ENCODE measurements at regions not wholly inside any gene's neighbourhood (a gene's known extent, or its start where the extent isn't known, plus 50 kb on each side); places are given as distances from the start of the nearest gene placed in this dataset.

DNA sequence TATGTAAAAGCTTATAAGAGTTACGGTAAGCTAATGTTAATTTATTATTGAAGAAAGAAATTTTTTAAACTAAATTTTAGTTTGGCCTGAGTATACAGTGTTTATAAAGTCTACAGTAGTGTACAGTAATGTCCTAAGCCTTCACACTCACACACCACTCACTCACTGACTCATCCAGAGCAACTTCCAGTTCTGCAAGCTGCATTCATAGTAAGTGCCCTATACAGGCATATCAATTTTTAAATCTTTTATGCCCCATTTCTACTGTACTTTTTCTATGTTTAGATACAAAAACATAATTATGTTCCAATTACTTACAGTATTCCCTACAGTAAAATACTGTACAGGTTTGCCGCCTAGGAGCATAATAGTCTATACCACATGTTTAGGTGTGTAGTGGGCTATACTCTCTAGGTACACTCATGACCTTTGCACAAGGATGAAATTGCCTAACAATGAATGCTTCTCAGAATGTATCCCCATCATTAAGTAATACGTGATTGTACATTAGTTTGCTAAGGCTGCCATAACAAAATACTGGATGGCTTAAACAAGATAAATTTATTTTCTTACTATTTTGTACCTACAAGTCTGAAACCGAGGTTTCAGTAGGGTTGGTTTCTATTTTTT lies 333.8 kb upstream of the PCDH7 start:
- no peak for DNase-seq (ENCODE audit: low read depth, low spot score)
- Histone ChIP-seq H3K27me3 (ENCODE audit: insufficient read depth, insufficient read length) (no peaks in the 10 kb centered on the region), H3K9me3 (ENCODE audit: insufficient read depth, low read length) (no peaks in the 10 kb centered on the region; the same call in 1 of the 2 replicates), H3K4me1 (ENCODE audit: insufficient read depth, insufficient read length) (no peaks in the 10 kb centered on the region), H3K36me3 (ENCODE audit: insufficient read depth, insufficient read length, low read length) (no peaks in the 10 kb centered on the region), H3K9ac (ENCODE audit: insufficient read length, low read depth) (no peak overlapping the region), H3K4me3 (ENCODE audit: insufficient read length, low read depth) (no peak overlapping the region)
- TF ChIP-seq ZNF274 (IDR thresholded peaks at IDR 0.05; ENCODE audit: low read depth, low read length) (no peak), SUZ12 (IDR thresholded peaks at IDR 0.05; ENCODE audit: extremely low read depth, insufficient read depth, insufficient read length) (no peak), YY1 (IDR thresholded peaks at IDR 0.05; ENCODE audit: insufficient read depth, insufficient read length) (no peak)

DNA sequence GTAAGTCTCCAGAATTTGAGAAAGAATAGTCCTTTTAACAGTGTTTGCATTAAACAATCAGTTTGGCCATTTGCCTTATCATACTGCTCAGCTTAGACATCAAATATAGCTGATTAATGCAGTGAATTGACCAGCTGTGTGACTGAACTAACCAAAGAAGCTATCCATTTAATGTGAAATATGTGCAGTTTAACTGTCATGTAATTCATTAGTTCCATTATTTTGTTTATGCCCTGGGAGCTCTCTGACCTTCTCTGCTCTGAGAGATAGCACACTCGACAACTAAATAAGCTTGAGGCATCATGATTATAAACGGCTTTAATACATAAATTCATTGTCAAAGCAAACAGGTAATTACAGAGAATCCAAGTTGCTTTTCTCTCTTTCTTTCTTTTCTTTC lies 324.3 kb upstream of the PCDH7 start:
- Histone ChIP-seq H3K4me1 (ENCODE audit: insufficient read depth, insufficient read length) (no peaks in the 10 kb centered on the region), H3K36me3 (ENCODE audit: insufficient read depth, insufficient read length, low read length) (no peaks in the 10 kb centered on the region)
- no peak for TF ChIP-seq YY1 (IDR thresholded peaks at IDR 0.05; ENCODE audit: insufficient read depth, insufficient read length)
- TF ChIP-seq ZNF274 (IDR thresholded peaks at IDR 0.05; ENCODE audit: low read depth, low read length) = no peak
- no peak for TF ChIP-seq SUZ12 (IDR thresholded peaks at IDR 0.05; ENCODE audit: extremely low read depth, insufficient read depth, insufficient read length)

DNA sequence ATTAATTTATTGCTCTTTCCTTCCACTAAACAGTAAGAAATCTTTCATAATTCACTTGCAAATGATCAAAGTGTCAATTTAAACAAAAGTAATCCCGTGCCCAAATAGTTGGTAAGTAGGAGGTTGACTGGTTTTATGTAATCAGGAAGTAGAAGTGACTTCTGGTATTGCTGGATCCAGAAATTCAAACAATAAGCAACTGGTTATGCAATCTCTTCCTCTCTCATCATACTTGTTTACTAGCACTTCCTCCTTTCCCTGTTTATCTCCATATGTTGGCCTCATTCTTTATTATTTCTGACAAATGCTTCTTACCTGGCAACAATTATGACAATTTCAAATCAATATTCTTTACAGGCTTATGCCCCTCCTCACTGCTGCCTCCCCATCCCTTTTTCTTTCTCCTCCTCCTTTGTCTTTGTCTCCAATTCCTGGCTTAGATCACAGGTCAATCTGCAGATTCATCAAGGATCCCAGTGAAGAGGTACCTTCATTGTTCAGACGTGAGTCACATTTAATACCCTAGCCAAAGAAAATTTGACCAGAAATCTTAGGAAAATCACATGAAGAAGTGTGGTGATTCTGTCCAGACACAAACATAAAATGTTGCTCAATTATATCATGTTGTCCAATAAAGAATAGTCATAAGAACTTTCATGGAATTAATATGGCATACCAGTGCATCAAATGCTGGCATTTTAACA lies 323.2 kb upstream of the PCDH7 start:
- no peaks in the 10 kb centered on the region for H3K36me3 ChIP-seq (ENCODE audit: insufficient read depth, insufficient read length, low read length)
- H3K9ac ChIP-seq (ENCODE audit: insufficient read length, low read depth) = no peak overlapping the region
- no peaks in the 10 kb centered on the region for H3K27me3 ChIP-seq (ENCODE audit: insufficient read depth, insufficient read length)
- H3K4me1 ChIP-seq (ENCODE audit: insufficient read depth, insufficient read length) = no peaks in the 10 kb centered on the region
- H3K9me3 ChIP-seq (ENCODE audit: insufficient read depth, low read length) = no peaks in the 10 kb centered on the region
- H3K4me3 ChIP-seq (ENCODE audit: insufficient read length, low read depth) = no peak overlapping the region
- no peak for DNase-seq (ENCODE audit: low read depth, low spot score)
- TF ChIP-seq SUZ12 (IDR thresholded peaks at IDR 0.05; ENCODE audit: extremely low read depth, insufficient read depth, insufficient read length) (no peak), ZNF274 (IDR thresholded peaks at IDR 0.05; ENCODE audit: low read depth, low read length) (no peak), YY1 (IDR thresholded peaks at IDR 0.05; ENCODE audit: insufficient read depth, insufficient read length) (no peak)

More for the DNA sequence above, 324.3 kb upstream of the PCDH7 start:
- DNase-seq (ENCODE audit: low read depth, low spot score) = no peak
- Histone ChIP-seq H3K9me3 (ENCODE audit: insufficient read depth, low read length) (no peaks in the 10 kb centered on the region), H3K9ac (ENCODE audit: insufficient read length, low read depth) (no peak overlapping the region), H3K4me3 (ENCODE audit: insufficient read length, low read depth) (no peak overlapping the region), H3K27me3 (ENCODE audit: insufficient read depth, insufficient read length) (no peaks in the 10 kb centered on the region)

DNA sequence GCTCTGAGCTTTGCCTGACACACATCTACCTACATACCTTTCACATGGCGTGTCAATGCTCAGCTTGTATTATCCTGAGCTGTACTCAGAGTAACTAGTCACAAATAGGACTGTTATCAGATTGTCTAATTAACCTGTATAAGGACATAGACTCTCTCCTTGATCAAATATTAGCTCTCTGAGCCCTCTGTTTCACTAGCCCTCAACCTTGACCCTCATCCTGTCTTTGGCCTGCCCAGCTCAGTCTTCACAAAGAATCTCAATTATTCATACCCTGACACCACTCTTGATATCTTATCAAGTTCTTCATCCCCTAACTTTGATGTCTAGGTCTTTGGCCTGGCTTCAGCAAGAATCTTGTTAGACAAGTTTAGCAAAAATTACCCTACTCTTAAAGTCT lies 320.7 kb upstream of the PCDH7 start:
- Histone ChIP-seq H3K36me3 (ENCODE audit: insufficient read depth, insufficient read length, low read length) (no peaks in the 10 kb centered on the region), H3K4me1 (ENCODE audit: insufficient read depth, insufficient read length) (no peaks in the 10 kb centered on the region), H3K4me3 (ENCODE audit: insufficient read length, low read depth) (no peak overlapping the region), H3K9me3 (ENCODE audit: insufficient read depth, low read length) (no peaks in the 10 kb centered on the region), H3K9ac (ENCODE audit: insufficient read length, low read depth) (no peak overlapping the region), H3K27me3 (ENCODE audit: insufficient read depth, insufficient read length) (no peaks in the 10 kb centered on the region)
- TF ChIP-seq ZNF274 (IDR thresholded peaks at IDR 0.05; ENCODE audit: low read depth, low read length) = no peak
- no peak for TF ChIP-seq SUZ12 (IDR thresholded peaks at IDR 0.05; ENCODE audit: extremely low read depth, insufficient read depth, insufficient read length)
- TF ChIP-seq YY1 (IDR thresholded peaks at IDR 0.05; ENCODE audit: insufficient read depth, insufficient read length) = no peak
- DNase-seq (ENCODE audit: low read depth, low spot score) = no peak

DNA sequence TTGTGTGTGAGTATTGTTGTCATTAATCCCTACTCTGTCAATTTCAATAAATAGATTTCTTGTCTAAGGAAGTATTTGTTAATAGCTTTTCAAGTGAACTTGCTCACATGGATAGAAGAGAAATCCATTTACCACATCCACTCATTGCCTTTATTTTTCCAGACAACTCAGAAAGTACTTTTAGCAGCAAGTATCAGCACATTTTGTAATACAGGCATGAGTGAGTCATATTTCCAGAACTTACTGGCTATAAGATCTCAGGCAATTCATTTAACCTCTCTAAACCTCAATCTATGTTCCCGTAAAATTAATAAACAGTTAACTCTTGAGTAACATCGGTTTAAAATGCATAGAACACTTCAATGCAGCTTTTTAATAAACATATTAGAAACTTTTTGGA lies 317.9 kb upstream of the PCDH7 start:
- H3K36me3 ChIP-seq (ENCODE audit: insufficient read depth, insufficient read length, low read length) = no peaks in the 10 kb centered on the region
- DNase-seq (ENCODE audit: low read depth, low spot score) = no peak
- no peak overlapping the region for H3K9ac ChIP-seq (ENCODE audit: insufficient read length, low read depth)
- no peaks in the 10 kb centered on the region for H3K27me3 ChIP-seq (ENCODE audit: insufficient read depth, insufficient read length)
- no peaks in the 10 kb centered on the region; the same call in 1 of the 2 replicates for H3K9me3 ChIP-seq (ENCODE audit: insufficient read depth, low read length)
- TF ChIP-seq SUZ12 (IDR thresholded peaks at IDR 0.05; ENCODE audit: extremely low read depth, insufficient read depth, insufficient read length) = no peak
- no peak overlapping the region for H3K4me3 ChIP-seq (ENCODE audit: insufficient read length, low read depth)
- no peaks in the 10 kb centered on the region for H3K4me1 ChIP-seq (ENCODE audit: insufficient read depth, insufficient read length)

DNA sequence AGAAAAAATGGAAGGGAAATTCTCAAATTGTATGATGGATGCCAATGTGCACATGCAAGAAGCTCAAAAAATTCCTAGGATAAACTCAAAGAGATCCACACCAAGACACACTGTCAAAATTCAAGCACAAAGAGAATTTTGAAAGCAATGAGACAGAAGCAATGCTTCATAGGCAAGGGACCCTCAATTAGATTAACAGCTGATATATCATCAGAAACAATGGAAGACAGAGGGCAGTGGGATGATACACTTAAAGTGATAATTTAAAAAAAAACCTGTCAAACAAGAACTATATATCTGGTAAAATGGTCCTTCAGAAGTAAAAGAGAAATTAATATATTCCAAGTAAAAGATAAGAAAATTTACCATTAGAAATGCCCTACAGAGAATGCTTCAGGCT lies 306.3 kb upstream of the PCDH7 start:
- peaks cover 37% of the 10 kb centered on the region for H3K9me3 ChIP-seq (ENCODE audit: insufficient read depth, low read length)
- TF ChIP-seq ZNF274 (IDR thresholded peaks at IDR 0.05; ENCODE audit: low read depth, low read length) = no peak
- no peak for TF ChIP-seq YY1 (IDR thresholded peaks at IDR 0.05; ENCODE audit: insufficient read depth, insufficient read length)
- TF ChIP-seq SUZ12 (IDR thresholded peaks at IDR 0.05; ENCODE audit: extremely low read depth, insufficient read depth, insufficient read length) = no peak
- no peak overlapping the region for H3K4me3 ChIP-seq (ENCODE audit: insufficient read length, low read depth)
- no peaks in the 10 kb centered on the region for H3K4me1 ChIP-seq (ENCODE audit: insufficient read depth, insufficient read length)
- H3K36me3 ChIP-seq (ENCODE audit: insufficient read depth, insufficient read length, low read length) = no peaks in the 10 kb centered on the region
- DNase-seq (ENCODE audit: low read depth, low spot score) = no peak
- no peak overlapping the region for H3K9ac ChIP-seq (ENCODE audit: insufficient read length, low read depth)
- no peaks in the 10 kb centered on the region for H3K27me3 ChIP-seq (ENCODE audit: insufficient read depth, insufficient read length)

DNA sequence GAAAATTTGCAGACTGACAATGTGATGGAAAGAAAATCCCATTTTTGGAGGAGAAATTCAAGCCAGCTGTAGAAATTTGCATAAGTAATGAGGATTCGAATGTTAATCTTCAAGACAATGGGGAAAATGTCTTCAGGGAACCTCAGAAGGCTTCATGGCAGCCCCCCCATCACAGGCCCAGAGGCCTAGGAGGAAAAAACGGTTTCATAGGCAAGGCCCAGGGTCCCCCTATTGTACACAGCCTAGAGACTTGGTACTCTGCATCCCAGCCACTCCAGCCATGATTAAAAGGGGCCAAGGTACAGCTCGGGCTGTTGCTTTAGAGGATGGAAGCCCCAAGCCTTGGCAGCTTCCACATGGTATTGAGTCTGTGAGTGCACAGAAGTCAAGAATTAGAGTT lies 303.6 kb upstream of the PCDH7 start:
- Histone ChIP-seq H3K9me3 (ENCODE audit: insufficient read depth, low read length) (peaks cover 37% of the 10 kb centered on the region), H3K36me3 (ENCODE audit: insufficient read depth, insufficient read length, low read length) (no peaks in the 10 kb centered on the region), H3K4me3 (ENCODE audit: insufficient read length, low read depth) (no peak overlapping the region), H3K27me3 (ENCODE audit: insufficient read depth, insufficient read length) (no peaks in the 10 kb centered on the region), H3K9ac (ENCODE audit: insufficient read length, low read depth) (no peak overlapping the region), H3K4me1 (ENCODE audit: insufficient read depth, insufficient read length) (no peaks in the 10 kb centered on the region)
- no peak for DNase-seq (ENCODE audit: low read depth, low spot score)
- TF ChIP-seq YY1 (IDR thresholded peaks at IDR 0.05; ENCODE audit: insufficient read depth, insufficient read length) (no peak), SUZ12 (IDR thresholded peaks at IDR 0.05; ENCODE audit: extremely low read depth, insufficient read depth, insufficient read length) (no peak), ZNF274 (IDR thresholded peaks at IDR 0.05; ENCODE audit: low read depth, low read length) (no peak)
